CD14-positive monocyte (primary cell): ENCODE measurements at regions not wholly inside any gene's neighbourhood (a gene's known extent, or its start where the extent isn't known, plus 50 kb on each side); places are given as distances from the start of the nearest gene placed in this dataset.

Experiments used
- DNase-seq, 3 donors: peaks; one replicate each; pipeline ENCODE4 v3.0.0-alpha.2; 2011 to 2022
- H2AFZ ChIP-seq: 2 replicates; pipeline ENCODE4 v1.6.0; 2012; ENCODE audit warnings: mild to moderate bottlenecking, low read depth, low read length, inconsistent platforms; ENCODE audit not compliant: insufficient read depth, poor library complexity, severe bottlenecking
- H3K27ac ChIP-seq, 2 donors: 1 replicate in 1 of 2; 2 replicates in 1 of 2; pipeline ENCODE4 v1.5.1; 2012 to 2013; ENCODE audit warnings: low read length in 2 of 2, control low read depth in 1 of 2, inconsistent platforms in 1 of 2, low read depth in 1 of 2, mild to moderate bottlenecking in 1 of 2
- H3K27me3 ChIP-seq, 2 donors: one replicate each; pipeline versions ENCODE4 v1.6.0 to v1.6.1; 2011 to 2013; ENCODE audit warnings: low read length in 2 of 2; ENCODE audit not compliant: control insufficient read depth in 2 of 2, insufficient read depth in 2 of 2
- H3K36me3 ChIP-seq, 2 donors: replicated peaks in 1 of 2; 1 replicate in 1 of 2; 2 replicates in 1 of 2; pipeline versions ENCODE4 v1.5.1 to v1.6.1; 2012 to 2013; ENCODE audit warnings: low read length in 2 of 2, control low read depth in 1 of 2, inconsistent platforms in 1 of 2, mild to moderate bottlenecking in 1 of 2; ENCODE audit not compliant: insufficient read depth in 2 of 2, control insufficient read depth in 1 of 2
- H3K4me1 ChIP-seq, 2 donors: 1 replicate in 1 of 2; 2 replicates in 1 of 2; pipeline versions ENCODE4 v1.5.1 to v1.6.1; 2012 to 2013; ENCODE audit warnings: low read length in 2 of 2, control low read depth in 1 of 2, inconsistent platforms in 1 of 2, mild to moderate bottlenecking in 1 of 2, moderate library complexity in 1 of 2; ENCODE audit not compliant: insufficient read depth in 2 of 2, control insufficient read depth in 1 of 2
- H3K4me2 ChIP-seq: replicated peaks from 2 replicates; pipeline ENCODE3; 2012; ENCODE audit warnings: low read length, moderate library complexity, mild to moderate bottlenecking; ENCODE audit not compliant: poor library complexity, severe bottlenecking; ENCODE audit errors: extremely low read depth
- H3K4me3 ChIP-seq, 3 experiments: fragments of 200-600 bp in 1 of 3; sonication (generic) in 1 of 3; replicated peaks in 1 of 3; 1 replicate in 2 of 3; 2 replicates in 1 of 3; pipeline ENCODE4 v1.5.1; 2011 to 2013; ENCODE audit warnings: low read length in 3 of 3, mild to moderate bottlenecking in 3 of 3, control low read depth in 2 of 3, low read depth in 2 of 3, inconsistent platforms in 1 of 3, moderate library complexity in 1 of 3
- H3K79me2 ChIP-seq: 2 replicates; pipeline ENCODE4 v1.6.0; 2012; ENCODE audit warnings: mild to moderate bottlenecking, control low read depth, inconsistent platforms, low read length, moderate library complexity; ENCODE audit not compliant: insufficient read depth
- H3K9ac ChIP-seq: 2 replicates; pipeline ENCODE4 v1.6.0; 2017; ENCODE audit warnings: low read length, mild to moderate bottlenecking; ENCODE audit not compliant: insufficient read depth, poor library complexity, severe bottlenecking
- H3K9me3 ChIP-seq, 2 donors: replicated peaks in 1 of 2; 1 replicate in 1 of 2; 2 replicates in 1 of 2; pipeline versions ENCODE4 v1.5.1 to v1.6.1; 2012 to 2013; ENCODE audit warnings: low read length in 2 of 2, control low read depth in 1 of 2; ENCODE audit not compliant: control insufficient read depth in 1 of 2, insufficient read depth in 1 of 2
- H4K20me1 ChIP-seq: 2 replicates; pipeline ENCODE4 v1.6.0; 2012; ENCODE audit warnings: mild to moderate bottlenecking, low read length, control low read depth, moderate library complexity; ENCODE audit not compliant: insufficient read depth
- H3K27ac Mint-ChIP-seq, 7 donors: one replicate each; pipeline ENCODE4 v1.8.0; 2020; ENCODE audit warnings: mild to moderate bottlenecking in 7 of 7, mixed read lengths in 7 of 7, moderate library complexity in 6 of 7, inconsistent platforms in 2 of 7
- H3K27me3 Mint-ChIP-seq, 3 donors: one replicate each; pipeline ENCODE4 v1.8.0; 2021 to 2022; ENCODE audit warnings: low read depth in 3 of 3, mild to moderate bottlenecking in 3 of 3, mixed read lengths in 3 of 3, moderate library complexity in 3 of 3, inconsistent platforms in 1 of 3
- H3K36me3 Mint-ChIP-seq, 2 donors: one replicate each; pipeline ENCODE4 v1.8.0; 2020; ENCODE audit warnings: mixed read lengths in 2 of 2, inconsistent platforms in 1 of 2, mild to moderate bottlenecking in 1 of 2
- H3K4me1 Mint-ChIP-seq: one replicate; pipeline ENCODE4 v1.8.0; 2020; ENCODE audit warnings: mild to moderate bottlenecking, mixed read lengths
- H3K4me3 Mint-ChIP-seq, 2 donors: one replicate each; pipeline ENCODE4 v1.8.0; 2020; ENCODE audit warnings: mild to moderate bottlenecking in 2 of 2, mixed read lengths in 2 of 2, moderate library complexity in 1 of 2
- H3K9me3 Mint-ChIP-seq, 7 donors: one replicate each; pipeline ENCODE4 v1.8.0; 2020 to 2022; ENCODE audit warnings: mixed read lengths in 7 of 7, mild to moderate bottlenecking in 6 of 7, moderate library complexity in 6 of 7, inconsistent platforms in 2 of 7
- CTCF ChIP-seq: fragments of 200-600 bp; IDR thresholded peaks from one replicate; pipeline ENCODE4 v1.8.0; 2022; ENCODE audit warnings: antibody characterized with exemption, mild to moderate bottlenecking
- WGBS: methylation state at CpG from one replicate; pipeline ENCODE4 v1.1.5; 2013; ENCODE audit warnings: missing lambda C conversion rate; ENCODE audit not compliant: insufficient coverage; 5-methylcytosine and 5-hydroxymethylcytosine counted together
- intact Hi-C, 2 donors: fragments of 100-400 bp; cut with micrococcal nuclease; formaldehyde crosslinking; loops; one replicate each; pipeline versions ENCODE4 v1.15.0 to v1.15.1; 2023

DNA sequence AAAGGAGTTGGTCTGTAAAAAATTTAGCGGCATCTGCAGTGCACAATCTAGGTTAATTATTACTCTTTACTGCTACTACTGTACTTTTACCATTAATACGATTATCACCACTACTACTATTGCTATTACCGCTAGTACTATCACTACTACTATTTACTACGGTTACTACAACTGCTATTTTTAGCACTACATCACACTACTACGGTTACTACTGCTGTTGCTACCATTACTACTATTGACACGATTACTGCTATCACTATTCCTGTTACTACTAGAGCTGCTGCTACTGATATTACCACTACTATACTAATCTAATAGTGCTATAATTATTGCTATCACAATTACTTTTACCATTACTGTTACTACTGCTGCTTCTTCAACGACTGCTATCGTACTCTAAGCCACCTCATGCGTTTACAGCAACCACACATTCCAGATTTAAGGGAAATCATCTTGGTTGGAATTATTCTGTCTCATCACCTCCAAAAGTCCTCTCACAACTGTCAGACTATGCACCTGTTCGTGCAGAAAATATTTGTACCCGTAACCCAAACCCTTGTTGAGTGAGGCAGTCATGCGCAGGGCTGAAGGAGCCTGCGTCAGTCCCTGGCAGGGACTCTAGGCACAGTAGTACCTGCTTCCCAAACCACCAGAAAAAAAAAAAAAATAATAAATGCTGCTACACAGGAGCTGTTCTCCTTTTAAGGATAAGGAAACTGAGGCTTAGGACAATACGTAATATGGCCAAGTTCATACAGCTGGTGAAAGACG, 59.5 kb downstream of the MAF start:
- H3K27me3 ChIP-seq: no peaks in the 10 kb centered on the region
- H2AFZ ChIP-seq: no peak overlapping the region
- no peak overlapping the region for H3K9ac ChIP-seq
- H3K79me2 ChIP-seq: no peaks in the 10 kb centered on the region
- peaks cover 10 to 11% of the 10 kb centered on the region in 2 donors for H3K4me1 ChIP-seq
- H3K36me3 Mint-ChIP-seq: no peaks in the 10 kb centered on the region
- no peak overlapping the region for H3K4me2 ChIP-seq
- no peaks in the 10 kb centered on the region for H4K20me1 ChIP-seq
- no peak for DNase-seq
- no peaks in the 10 kb centered on the region for H3K36me3 ChIP-seq
- no peak overlapping the region for H3K27ac ChIP-seq
- WGBS: 92% methylated on average over 10 of the region's 15 CpGs
- no peak overlapping the region for H3K27ac Mint-ChIP-seq
- no peaks in the 10 kb centered on the region for H3K9me3 ChIP-seq
- no peak overlapping the region for H3K4me3 Mint-ChIP-seq
- peaks cover 9% of the 10 kb centered on the region for H3K4me1 Mint-ChIP-seq
- peaks cover 6 to 11% (median 6%) of the 10 kb centered on the region in 3 donors for H3K27me3 Mint-ChIP-seq
- TF ChIP-seq CTCF: no peak
- peaks cover 0 to 4% (median 0%) of the 10 kb centered on the region in 7 donors for H3K9me3 Mint-ChIP-seq
- intact Hi-C loops: no loop called here
- no peak overlapping the region for H3K4me3 ChIP-seq

DNA sequence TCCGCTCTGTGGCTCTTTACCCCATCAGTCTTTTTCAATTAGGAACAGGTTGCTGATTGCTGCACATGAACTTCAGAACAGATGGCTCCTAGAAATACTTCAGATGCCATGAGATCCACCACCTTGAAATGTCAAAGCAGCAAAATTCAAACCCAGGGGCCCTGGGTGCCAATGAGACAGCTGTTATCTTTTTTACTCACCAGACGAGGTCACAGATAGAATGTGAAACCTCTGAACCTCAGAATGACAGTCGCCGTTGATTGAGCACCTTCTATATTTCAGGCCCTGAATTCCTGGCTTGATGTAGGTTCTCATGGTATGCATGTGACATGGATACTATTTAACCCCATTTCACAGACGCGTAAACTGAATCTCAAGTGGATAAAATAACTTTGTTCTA, 63.0 kb downstream of the MAF start:
- no peak overlapping the region for H3K27ac Mint-ChIP-seq
- no peak overlapping the region for H3K27ac ChIP-seq
- H2AFZ ChIP-seq: no peak overlapping the region
- no peaks in the 10 kb centered on the region for H3K36me3 ChIP-seq
- H3K4me3 Mint-ChIP-seq: no peak overlapping the region
- H3K79me2 ChIP-seq: no peaks in the 10 kb centered on the region
- H3K27me3 Mint-ChIP-seq: peaks cover 2 to 11% (median 5%) of the 10 kb centered on the region in 3 donors
- H3K4me3 ChIP-seq: no peak overlapping the region
- H3K4me1 ChIP-seq: peaks cover 20 to 22% of the 10 kb centered on the region in 2 donors
- no peaks in the 10 kb centered on the region for H3K9me3 Mint-ChIP-seq
- no peaks in the 10 kb centered on the region for H4K20me1 ChIP-seq
- H3K4me2 ChIP-seq: no peak overlapping the region
- no peaks in the 10 kb centered on the region for H3K36me3 Mint-ChIP-seq
- no peaks in the 10 kb centered on the region for H3K9me3 ChIP-seq
- intact Hi-C loops: no loop called here
- H3K4me1 Mint-ChIP-seq: peaks cover 18% of the 10 kb centered on the region
- 100% methylated on average over 1 of the region's 6 CpGs for WGBS
- DNase-seq: no peak
- no peak for TF ChIP-seq CTCF
- no peaks in the 10 kb centered on the region for H3K27me3 ChIP-seq
- no peak overlapping the region for H3K9ac ChIP-seq
